Ovary (tissue), 3 donors: ENCODE measurements at regions not wholly inside any gene's neighbourhood (a gene's known extent, or its start where the extent isn't known, plus 50 kb on each side); places are given as distances from the start of the nearest gene placed in this dataset.

ENCODE experiments used
- CTCF ChIP-seq, 3 donors: fragments of 450-650 bp in 2 of 3; fragments of 200-600 bp in 1 of 3; IDR thresholded peaks; one replicate each; pipeline versions ENCODE4 v1.5.1 to v1.8.0; 2016 to 2022; ENCODE audit warnings: antibody characterized with exemption in 3 of 3, mild to moderate bottlenecking in 1 of 3
- EP300 ChIP-seq: sonication (generic); formaldehyde crosslinking; IDR thresholded peaks from one replicate; pipeline ENCODE4 v1.6.1; 2017; ENCODE audit warnings: antibody characterized with exemption
- POLR2A ChIP-seq: fragments of 450-650 bp; IDR thresholded peaks from one replicate; pipeline ENCODE4 v1.6.1; 2017; ENCODE audit warnings: antibody characterized with exemption, mild to moderate bottlenecking, moderate library complexity
- donor health status: DM: no; HTN: no; CAD: no.

- TF ChIP-seq CTCF (IDR thresholded peaks at IDR 0.05) (no peak), POLR2A (no peak), EP300 (no peak)
These were observed 203.1 kb upstream of the NUDT6 start for GRCh38 chr4:123125477-123125876.
